T-helper 2 cell treated with Interferon-gamma antibody and Interleukin-4, amounts not matched to agents 5 μg/mL and 100 μg/mL, for 36 hours (primary cell): ENCODE measurements at regions not wholly inside any gene's neighbourhood (a gene's known extent, or its start where the extent isn't known, plus 50 kb on each side); places are given as distances from the start of the nearest gene placed in this dataset.

Source experiments
- DNase-seq: peaks from one replicate; pipeline ENCODE4 v3.0.0; 2021; ENCODE audit warnings: low spot score
- H3K27ac Mint-ChIP-seq: one replicate; pipeline ENCODE4 v1.8.0; 2021; ENCODE audit warnings: mild to moderate bottlenecking, mixed read lengths
- H3K27me3 Mint-ChIP-seq: one replicate; pipeline ENCODE4 v1.8.0; 2021; ENCODE audit warnings: low read depth, mixed read lengths
- H3K36me3 Mint-ChIP-seq: one replicate; pipeline ENCODE4 v1.8.0; 2021; ENCODE audit warnings: low read depth, mixed read lengths
- H3K4me1 Mint-ChIP-seq: one replicate; pipeline ENCODE4 v1.8.0; 2021; ENCODE audit warnings: low read depth, mixed read lengths
- H3K4me3 Mint-ChIP-seq: one replicate; pipeline ENCODE4 v1.8.0; 2022; ENCODE audit warnings: mild to moderate bottlenecking, moderate library complexity, mixed read lengths
- H3K9me3 Mint-ChIP-seq: one replicate; pipeline ENCODE4 v1.8.0; 2021; ENCODE audit warnings: mixed read lengths

- Mint-ChIP-seq H3K27ac (no peak overlapping the region), H3K36me3 (no peaks in the 10 kb centered on the region), H3K27me3 (no peaks in the 10 kb centered on the region), H3K4me1 (no peaks in the 10 kb centered on the region), H3K4me3 (no peak overlapping the region), H3K9me3 (peaks cover 35% of the 10 kb centered on the region)
- no peak for DNase-seq
These were observed 295.8 kb upstream of the IRX2 start for GRCh38 chr5:3047212-3047774.

- Mint-ChIP-seq H3K4me1 (no peaks in the 10 kb centered on the region), H3K4me3 (no peak overlapping the region), H3K27me3 (no peaks in the 10 kb centered on the region), H3K9me3 (peaks cover 36% of the 10 kb centered on the region), H3K27ac (no peak overlapping the region), H3K36me3 (no peaks in the 10 kb centered on the region)
- DNase-seq: no peak
These were observed 292.1 kb upstream of the IRX2 start for GRCh38 chr5:3043600-3043999.

GRCh38 chr5:3041001-3041400, 289.5 kb upstream of the IRX2 start:
- Mint-ChIP-seq H3K36me3 (no peaks in the 10 kb centered on the region), H3K27me3 (no peaks in the 10 kb centered on the region), H3K4me3 (no peak overlapping the region), H3K4me1 (no peaks in the 10 kb centered on the region), H3K9me3 (peaks cover 46% of the 10 kb centered on the region), H3K27ac (no peak overlapping the region)
- no peak for DNase-seq

- Mint-ChIP-seq H3K9me3 (peaks cover 33% of the 10 kb centered on the region), H3K4me3 (no peak overlapping the region), H3K4me1 (no peaks in the 10 kb centered on the region), H3K27ac (no peak overlapping the region), H3K27me3 (no peaks in the 10 kb centered on the region), H3K36me3 (no peaks in the 10 kb centered on the region)
- no peak for DNase-seq
These were observed 284.7 kb upstream of the IRX2 start for GRCh38 chr5:3036041-3036788.

GRCh38 chr5:3035452-3035851, 284.0 kb upstream of the IRX2 start:
- H3K36me3 Mint-ChIP-seq: no peaks in the 10 kb centered on the region
- DNase-seq: no peak

GRCh38 chr5:3034881-3035280, 283.4 kb upstream of the IRX2 start:
- Mint-ChIP-seq H3K9me3 (peaks cover 30% of the 10 kb centered on the region), H3K4me3 (no peak overlapping the region), H3K27ac (no peak overlapping the region), H3K27me3 (no peaks in the 10 kb centered on the region), H3K4me1 (no peaks in the 10 kb centered on the region), H3K36me3 (no peaks in the 10 kb centered on the region)
- no peak for DNase-seq

More at GRCh38 chr5:3035452-3035851, 284.0 kb upstream of the IRX2 start:
- Mint-ChIP-seq H3K27me3 (no peaks in the 10 kb centered on the region), H3K27ac (no peak overlapping the region), H3K4me3 (no peak overlapping the region), H3K9me3 (peaks cover 30% of the 10 kb centered on the region), H3K4me1 (no peaks in the 10 kb centered on the region)

GRCh38 chr5:3034449-3034848, 283.0 kb upstream of the IRX2 start:
- H3K9me3 Mint-ChIP-seq: peaks cover 30% of the 10 kb centered on the region
- no peak overlapping the region for H3K27ac Mint-ChIP-seq
- DNase-seq: no peak
- H3K4me1 Mint-ChIP-seq: no peaks in the 10 kb centered on the region
- H3K27me3 Mint-ChIP-seq: no peaks in the 10 kb centered on the region
- no peaks in the 10 kb centered on the region for H3K36me3 Mint-ChIP-seq
- no peak overlapping the region for H3K4me3 Mint-ChIP-seq

GRCh38 chr5:3033033-3033755, 281.7 kb upstream of the IRX2 start:
- Mint-ChIP-seq H3K9me3 (peaks cover 28% of the 10 kb centered on the region), H3K4me1 (no peaks in the 10 kb centered on the region), H3K4me3 (no peak overlapping the region), H3K27ac (no peak overlapping the region), H3K36me3 (no peaks in the 10 kb centered on the region), H3K27me3 (no peaks in the 10 kb centered on the region)
- no peak for DNase-seq

GRCh38 chr5:3032513-3032912, 281.0 kb upstream of the IRX2 start:
- Mint-ChIP-seq H3K9me3 (peaks cover 25% of the 10 kb centered on the region), H3K27ac (no peak overlapping the region), H3K4me3 (no peak overlapping the region), H3K27me3 (no peaks in the 10 kb centered on the region), H3K4me1 (no peaks in the 10 kb centered on the region), H3K36me3 (no peaks in the 10 kb centered on the region)
- DNase-seq: no peak

- no peaks in the 10 kb centered on the region for H3K27me3 Mint-ChIP-seq
- no peak overlapping the region for H3K4me3 Mint-ChIP-seq
- no peak overlapping the region for H3K27ac Mint-ChIP-seq
- H3K9me3 Mint-ChIP-seq: peaks cover 22% of the 10 kb centered on the region
- H3K4me1 Mint-ChIP-seq: no peaks in the 10 kb centered on the region
- no peak for DNase-seq
- no peaks in the 10 kb centered on the region for H3K36me3 Mint-ChIP-seq
These were observed 280.4 kb upstream of the IRX2 start for GRCh38 chr5:3031733-3032378.

- H3K27me3 Mint-ChIP-seq: no peaks in the 10 kb centered on the region
- H3K27ac Mint-ChIP-seq: no peak overlapping the region
- no peak for DNase-seq
- H3K9me3 Mint-ChIP-seq: peaks cover 22% of the 10 kb centered on the region
- no peaks in the 10 kb centered on the region for H3K4me1 Mint-ChIP-seq
- H3K36me3 Mint-ChIP-seq: no peaks in the 10 kb centered on the region
- H3K4me3 Mint-ChIP-seq: no peak overlapping the region
These were observed 279.2 kb upstream of the IRX2 start for GRCh38 chr5:3030511-3031165.

- no peak for DNase-seq
- Mint-ChIP-seq H3K27ac (no peak overlapping the region), H3K4me3 (no peak overlapping the region), H3K27me3 (no peaks in the 10 kb centered on the region), H3K9me3 (peaks cover 21% of the 10 kb centered on the region), H3K36me3 (no peaks in the 10 kb centered on the region), H3K4me1 (no peaks in the 10 kb centered on the region)
These were observed 277.9 kb upstream of the IRX2 start for GRCh38 chr5:3029396-3029795.

GRCh38 chr5:3027866-3028635, 276.6 kb upstream of the IRX2 start:
- DNase-seq: no peak
- no peaks in the 10 kb centered on the region for H3K27me3 Mint-ChIP-seq
- no peak overlapping the region for H3K4me3 Mint-ChIP-seq
- H3K36me3 Mint-ChIP-seq: no peaks in the 10 kb centered on the region
- H3K9me3 Mint-ChIP-seq: peaks cover 16% of the 10 kb centered on the region
- no peak overlapping the region for H3K27ac Mint-ChIP-seq
- no peaks in the 10 kb centered on the region for H3K4me1 Mint-ChIP-seq
